Fibroblast of upper back skin (primary cell): ENCODE measurements at regions not wholly inside any gene's neighbourhood (a gene's known extent, or its start where the extent isn't known, plus 50 kb on each side); places are given as distances from the start of the nearest gene placed in this dataset.

Source experiments
- DNase-seq: peaks from one replicate; pipeline ENCODE4 v3.0.0-alpha.2; 2013

DNA sequence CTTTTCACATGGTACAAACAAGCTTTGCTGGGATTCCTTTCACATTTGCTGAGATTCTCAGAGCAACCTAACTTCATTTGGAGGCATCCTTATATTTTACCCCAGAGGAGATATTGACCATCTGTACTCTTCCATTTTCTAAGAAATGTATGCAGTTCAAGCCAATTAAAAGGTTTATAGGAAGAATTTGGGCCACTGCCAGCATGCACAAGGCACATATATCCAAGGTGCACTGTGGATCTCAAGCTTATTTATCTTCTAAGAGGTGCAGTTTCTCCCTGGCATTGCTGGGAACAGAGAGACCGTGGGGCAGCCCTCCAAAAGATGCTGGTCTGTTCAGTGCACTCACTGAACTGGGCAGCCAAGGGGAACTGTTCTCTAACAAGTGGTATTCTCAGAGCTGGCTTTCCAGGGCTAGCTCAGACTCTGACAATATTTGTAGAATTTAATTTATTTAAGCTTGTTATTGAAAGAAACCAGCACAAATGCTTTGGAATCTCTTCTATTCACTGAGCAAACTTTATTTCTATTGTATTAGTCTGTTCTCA, 213.3 kb downstream of the TENT4A start:
- DNase-seq: no peak

DNA sequence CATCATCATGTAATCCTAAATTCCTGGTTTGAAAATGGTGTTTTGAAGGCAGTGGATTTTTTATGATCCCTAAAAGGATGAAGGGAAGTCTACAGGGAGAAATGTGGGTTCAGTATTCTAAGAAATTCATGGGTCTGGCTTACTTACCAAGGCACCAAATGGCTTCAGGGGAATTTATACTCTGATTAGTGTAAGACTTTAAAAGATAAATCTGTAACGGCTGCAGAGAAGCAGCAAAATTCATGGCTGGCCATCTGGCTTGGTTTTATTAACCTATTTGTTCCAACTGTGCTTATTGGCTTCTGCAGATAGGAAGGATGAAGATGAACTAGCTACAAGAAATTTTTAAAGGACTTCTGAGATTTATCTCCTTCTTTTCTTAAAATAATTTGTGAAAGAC, 222.8 kb downstream of the TENT4A start:
- DNase-seq: no peak

DNA sequence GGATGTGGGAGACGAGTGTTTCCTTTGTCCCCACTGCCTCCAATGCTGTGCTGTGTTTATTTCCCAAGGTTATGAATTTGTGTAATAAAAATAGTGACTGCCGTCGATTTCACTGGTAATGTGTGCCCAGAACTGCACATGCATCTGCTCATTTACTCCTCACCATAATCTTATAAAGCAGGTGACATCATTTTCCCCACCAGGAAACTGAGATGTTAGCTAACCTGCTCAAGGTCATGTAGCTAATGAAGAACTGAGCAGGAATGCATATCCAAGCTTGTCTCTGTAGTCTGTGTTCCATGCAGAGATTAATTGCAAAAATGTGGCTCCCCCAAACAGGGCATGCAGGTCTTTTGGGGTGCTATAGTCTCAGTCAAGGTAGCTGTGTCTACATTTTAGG, 224.4 kb downstream of the TENT4A start:
- DNase-seq: no peak

DNA sequence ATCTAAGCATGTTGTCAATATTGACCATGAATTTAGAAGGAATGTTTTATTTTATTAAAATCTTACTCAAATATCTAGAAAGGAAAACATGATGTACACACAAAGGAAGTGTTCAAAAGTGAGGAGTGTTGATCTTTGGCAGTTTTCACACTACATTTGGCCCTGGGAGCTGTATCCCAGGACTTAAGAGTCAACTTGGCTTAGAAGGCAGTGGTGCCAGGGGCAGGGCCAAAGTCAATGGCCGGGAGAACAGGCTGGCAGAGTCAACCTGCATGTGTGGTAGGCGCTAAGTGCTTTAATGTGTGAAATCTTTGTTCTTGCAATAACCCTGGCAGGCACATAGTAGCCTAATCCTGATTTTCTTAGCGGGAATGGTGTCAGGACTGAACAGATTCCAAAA, 228.4 kb downstream of the TENT4A start:
- no peak for DNase-seq

DNA sequence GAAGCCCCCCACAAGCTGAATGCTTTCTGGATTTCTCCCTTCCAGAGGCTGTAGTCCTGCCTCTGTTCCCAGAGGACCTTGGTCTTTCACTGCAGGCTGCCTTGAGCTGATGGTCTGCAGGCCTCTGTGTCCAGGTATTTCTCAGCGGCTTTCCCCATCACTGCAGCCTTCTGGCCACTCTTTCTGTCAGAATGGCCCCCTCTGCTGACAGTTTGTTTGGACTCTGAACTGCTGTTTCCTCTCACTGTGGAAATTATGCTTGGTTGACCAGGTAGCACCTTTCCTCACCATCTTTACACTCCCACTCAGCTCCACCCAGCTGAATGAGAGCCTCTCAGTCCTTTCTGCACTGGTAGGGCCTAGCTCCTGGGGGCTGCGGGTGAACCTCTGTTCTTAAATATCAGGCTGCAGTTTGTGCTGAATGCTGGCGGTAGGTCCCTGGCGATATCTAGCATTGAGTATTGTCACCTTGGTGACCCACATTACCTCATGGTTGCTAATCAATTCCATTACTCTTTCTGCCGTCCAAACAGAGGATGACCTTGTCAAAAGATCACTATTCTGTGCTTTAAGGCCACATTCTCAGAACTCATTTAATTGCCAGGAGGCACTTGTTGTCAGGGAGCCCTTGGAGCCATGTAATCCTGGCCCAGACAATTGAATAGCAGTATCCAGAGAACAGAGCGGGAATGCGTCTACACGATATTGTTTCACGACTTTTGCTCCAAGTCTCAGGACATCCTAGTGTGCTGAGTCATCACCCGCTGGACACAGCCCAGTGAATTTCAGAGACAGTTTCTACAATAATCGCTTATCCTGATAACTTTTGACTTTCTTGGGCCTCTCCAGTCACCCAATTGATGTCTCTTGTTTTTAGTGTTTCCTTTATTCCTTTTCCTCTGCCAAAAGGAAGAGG, 230.2 kb downstream of the TENT4A start:
- no peak for DNase-seq

DNA sequence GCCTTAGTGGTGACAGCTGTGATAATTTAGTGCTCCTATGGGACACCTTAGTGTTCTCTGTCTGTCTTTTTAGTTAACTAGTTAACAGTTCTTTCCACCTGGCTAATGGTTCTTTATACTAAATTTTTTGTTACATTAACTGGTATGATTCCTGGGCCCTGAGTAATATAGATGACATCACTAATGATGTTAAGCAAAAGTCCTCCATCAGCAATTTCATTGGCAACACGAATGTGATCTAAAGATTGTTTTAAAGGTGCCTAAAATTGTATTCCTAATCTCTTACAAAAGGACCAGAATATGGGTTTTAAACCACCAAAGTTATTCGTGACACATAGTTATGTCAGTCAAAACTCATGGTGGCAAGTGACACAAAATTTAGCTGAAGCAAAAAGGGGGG, 235.3 kb downstream of the TENT4A start:
- DNase-seq: no peak

DNA sequence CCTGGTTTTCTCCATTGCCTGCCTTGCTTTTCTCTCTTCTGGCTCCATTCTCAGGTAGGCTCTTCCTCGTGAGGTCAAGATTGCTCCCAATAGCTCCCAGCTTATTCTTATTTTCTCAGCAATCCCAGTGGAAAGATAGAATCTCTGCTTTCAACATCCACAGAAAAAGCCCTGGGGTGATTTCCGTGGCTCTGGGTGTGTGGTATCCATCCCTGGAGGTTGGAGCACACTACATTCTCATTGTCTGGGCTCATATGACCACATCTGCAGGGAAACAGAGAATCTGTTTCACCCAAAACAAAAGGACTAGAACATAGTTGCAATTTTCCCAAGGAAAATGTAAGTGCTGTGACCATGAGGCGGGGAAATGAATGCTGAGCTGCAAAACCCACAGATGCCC, 236.0 kb downstream of the TENT4A start:
- DNase-seq: no peak

DNA sequence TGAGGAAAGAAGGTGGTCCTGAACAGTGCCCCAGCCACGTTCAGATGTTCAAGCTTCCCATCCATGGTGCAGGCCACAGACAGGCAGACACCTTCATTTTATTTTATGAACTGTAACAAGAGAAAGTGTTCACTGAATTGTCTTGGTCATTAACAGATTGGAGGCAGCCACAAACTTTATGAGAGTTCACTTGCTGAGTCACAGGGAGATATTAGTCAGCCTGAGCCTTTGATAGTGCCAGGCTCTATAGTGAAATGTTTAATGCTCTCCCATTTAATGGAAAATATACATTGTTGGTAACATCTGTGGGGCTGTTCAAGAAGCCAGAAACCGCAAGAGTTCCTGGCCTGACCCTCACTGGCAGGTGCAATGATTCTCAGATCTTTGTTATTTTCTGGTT, 237.0 kb downstream of the TENT4A start:
- DNase-seq: no peak

DNA sequence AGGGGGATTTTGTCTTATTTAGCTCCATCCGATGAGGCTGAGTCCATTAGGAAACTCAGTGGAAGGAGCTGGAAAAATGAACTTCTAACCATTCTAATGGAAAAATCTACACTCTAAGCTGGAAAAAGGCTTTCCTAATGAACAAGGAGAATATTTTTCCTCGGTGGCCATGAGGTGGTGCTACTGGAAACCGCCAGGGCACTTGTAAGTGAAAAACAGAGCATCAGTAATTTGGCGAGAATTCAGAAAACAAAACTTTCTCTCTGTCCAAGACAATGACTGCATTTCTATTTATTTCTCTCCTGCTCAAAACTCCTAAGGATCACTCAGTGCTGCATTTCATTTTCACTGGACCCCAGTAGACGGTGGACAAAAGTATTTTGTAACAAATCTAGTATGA, 237.6 kb downstream of the TENT4A start:
- no peak for DNase-seq

DNA sequence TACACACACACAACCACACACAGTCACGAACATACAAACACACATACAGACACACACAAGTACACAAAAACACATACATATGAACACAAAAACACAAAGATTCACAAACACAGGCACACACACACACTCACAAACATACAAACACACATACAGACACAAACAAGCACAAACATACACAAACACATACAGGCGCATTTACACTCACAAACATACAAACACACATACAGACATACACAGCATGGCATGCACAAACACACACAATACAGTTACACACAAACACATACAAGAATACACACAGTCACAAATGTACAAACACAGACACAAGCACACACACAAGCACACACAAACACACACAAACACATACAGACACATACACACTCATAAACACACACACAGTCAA, 247.9 kb downstream of the TENT4A start:
- DNase-seq: no peak

DNA sequence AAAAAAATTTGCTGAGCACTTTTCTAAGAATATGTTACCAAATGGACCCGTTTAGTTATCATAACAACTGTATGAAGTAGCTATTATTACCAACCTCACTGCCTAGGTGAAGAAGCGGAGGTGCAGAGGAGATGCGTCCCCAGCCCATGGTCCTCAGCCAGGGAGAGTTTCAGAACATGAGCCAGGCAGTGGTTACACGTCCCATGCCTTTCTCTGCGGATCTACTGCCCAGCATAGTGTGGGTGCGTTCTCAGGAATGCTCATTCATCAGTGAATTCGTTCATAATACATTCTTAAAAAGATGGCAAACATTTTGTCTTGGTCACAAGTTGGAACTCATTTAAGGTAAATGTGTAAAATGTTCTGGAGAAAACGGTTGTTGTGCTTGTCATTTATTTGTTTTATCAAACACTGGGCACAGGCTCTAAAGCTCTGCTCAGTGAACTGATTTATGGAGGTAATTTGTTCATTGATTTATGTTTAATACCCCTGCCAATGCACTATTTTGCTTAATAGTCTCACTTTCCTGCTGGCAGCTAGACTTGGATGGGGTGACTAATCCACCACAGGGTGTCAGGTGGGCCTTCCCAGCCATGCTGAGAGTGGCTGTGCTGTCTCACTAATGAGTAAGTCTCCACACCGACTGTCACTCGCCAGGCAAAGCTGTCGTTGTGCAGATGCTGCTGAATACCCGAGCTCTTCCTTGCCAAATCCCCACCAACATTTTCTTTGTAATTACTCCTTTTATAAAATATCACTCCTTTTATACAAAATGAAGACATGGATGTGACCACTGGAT, 248.8 kb downstream of the TENT4A start:
- no peak for DNase-seq

DNA sequence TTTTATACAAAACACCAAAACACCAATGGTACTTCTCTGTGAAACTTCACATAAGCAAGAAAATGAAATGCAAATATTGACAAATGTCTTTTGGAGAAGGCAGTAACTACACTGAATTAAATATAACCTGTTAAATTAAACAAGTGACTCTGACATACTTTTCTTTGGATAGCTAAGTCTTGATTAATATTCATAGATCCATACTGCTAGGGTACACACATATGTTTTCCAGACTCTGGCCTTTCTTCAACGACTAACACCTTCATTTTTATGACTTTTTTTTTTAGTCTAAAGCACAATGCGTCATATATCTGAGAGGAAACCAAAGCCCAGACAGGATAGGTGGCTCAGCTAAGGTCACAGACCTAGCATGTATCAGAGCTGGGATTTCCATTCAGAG, 263.7 kb downstream of the TENT4A start:
- DNase-seq: no peak

DNA sequence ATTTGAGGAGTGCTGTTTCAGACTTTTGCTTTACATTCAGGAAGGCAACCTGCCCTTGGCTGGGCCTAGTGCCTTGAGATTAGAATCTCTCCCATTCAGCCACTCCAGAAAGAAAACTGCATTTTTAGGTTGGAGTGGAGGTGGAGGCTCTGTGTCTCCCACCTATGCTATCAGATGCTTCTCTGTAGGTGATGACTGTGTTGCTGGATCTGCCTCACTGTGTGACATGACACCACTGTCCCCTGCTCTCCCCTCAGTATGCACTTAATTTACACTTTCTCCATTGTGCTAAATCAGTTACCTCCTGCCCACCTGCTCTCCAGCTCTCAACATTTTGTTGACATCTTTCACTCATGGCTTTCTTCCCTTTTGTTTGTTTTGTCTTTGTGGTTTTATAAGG, 265.8 kb downstream of the TENT4A start:
- no peak for DNase-seq

DNA sequence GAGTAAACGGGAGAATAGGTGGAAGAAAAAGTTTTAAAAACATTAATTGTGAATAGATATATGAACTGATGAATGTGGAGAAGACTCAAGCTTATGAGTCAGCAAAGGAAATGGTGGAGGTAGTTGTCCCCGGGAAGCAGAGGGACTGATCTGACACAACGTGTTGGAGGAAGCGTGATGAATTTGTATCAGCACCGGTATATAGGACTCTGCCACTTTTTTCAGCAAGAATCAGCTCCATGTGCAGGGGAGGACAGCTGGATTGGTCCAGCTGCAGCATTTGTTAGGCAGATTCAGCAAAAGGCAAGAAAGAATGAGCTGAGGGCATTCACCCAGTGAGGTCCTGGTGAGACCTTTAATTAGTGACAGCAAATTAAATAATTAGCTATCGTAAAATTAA, 276.0 kb downstream of the TENT4A start:
- DNase-seq: no peak

DNA sequence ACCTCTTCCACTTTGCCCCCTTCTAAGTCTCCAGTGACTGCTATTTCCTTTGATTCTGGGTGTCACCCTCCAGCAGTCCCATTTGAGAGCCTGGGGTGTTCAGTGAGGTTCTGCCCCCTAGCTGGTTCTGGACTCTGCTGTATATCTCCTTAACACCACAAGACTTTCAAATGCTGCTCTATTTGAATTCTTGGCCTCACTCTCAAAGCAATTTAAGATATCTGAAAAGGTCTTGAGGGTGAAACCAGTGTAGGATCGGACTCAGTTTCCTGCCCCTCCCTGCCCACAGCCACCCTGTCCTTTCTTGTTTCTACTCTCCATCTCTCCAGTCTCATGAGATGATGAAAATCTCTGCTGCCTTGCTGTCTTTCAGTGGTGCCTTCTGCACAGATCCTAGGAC, 280.9 kb downstream of the TENT4A start:
- DNase-seq: no peak

DNA sequence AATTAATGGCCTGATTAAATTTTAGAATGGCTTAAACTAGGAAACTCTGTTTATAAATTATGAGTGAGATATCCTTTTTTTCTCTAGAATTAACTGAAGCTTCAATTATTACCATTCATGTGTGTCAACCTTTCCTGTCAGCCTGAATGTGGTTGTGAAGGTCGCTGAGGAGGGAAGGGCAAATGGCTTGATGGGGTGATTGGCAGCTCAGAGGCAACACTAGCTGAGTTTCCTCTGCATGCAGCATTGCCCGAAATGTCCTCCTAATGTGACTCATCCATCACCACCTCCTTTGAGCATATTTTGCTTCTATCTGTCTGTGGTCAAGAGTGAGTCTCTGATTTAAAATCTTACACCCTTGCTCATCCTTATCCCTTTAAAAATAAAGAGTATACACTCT, 281.9 kb downstream of the TENT4A start:
- no peak for DNase-seq

DNA sequence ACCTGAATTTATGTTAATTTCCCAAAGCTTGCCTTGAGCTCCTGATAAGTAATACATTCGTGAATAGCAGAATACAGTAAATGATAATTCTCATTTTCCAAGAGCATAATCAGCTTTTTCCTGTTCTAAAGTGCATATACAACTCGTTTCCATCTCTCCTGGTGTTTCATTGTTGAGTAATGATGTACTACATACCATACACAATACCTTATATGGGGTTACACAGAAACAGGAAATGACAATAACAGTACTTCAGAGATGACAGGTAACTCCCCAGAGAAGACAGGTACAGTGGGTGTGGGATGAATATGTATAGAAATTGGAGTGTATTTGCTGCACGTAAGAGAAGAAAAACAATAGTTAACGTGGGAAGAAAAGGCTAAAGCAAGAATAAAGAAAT, 287.1 kb downstream of the TENT4A start:
- no peak for DNase-seq

DNA sequence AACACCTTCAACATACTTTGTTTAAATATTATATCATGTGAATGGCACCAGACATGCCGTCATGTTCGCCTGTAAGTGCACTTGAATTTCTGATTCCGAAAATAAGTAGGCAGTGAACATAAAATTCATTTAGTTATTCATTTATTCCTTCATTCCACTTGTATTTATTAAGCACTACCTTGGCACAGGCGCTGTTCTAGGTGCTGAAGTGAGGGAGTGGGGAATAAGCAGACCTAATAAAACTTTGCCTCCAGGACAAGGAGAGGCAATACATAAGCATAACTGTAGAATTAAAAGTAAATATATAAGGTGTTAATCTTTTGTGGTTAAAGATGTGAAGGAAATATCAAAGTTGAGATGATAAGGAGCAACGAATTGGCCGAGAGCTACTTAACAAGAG, 297.4 kb downstream of the TENT4A start:
- DNase-seq: no peak

DNA sequence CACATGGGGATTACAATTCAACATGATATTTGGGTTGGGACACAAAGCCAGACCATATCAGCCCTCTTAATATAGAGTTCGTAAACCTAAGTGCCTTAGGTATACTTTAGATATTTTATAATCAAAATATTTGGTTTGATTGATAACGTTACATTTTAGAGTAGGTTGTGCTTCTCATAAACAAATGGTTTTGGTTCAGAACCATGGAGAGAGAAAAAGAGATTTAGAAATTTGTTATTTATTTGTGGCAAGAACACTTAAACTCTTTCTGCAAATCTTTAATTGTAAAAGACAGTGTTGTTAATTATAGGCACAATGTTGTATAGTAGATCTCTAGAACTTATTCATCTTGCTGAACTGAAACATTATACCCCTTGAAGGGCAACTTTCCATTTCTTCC, 298.8 kb downstream of the TENT4A start:
- DNase-seq: no peak

DNA sequence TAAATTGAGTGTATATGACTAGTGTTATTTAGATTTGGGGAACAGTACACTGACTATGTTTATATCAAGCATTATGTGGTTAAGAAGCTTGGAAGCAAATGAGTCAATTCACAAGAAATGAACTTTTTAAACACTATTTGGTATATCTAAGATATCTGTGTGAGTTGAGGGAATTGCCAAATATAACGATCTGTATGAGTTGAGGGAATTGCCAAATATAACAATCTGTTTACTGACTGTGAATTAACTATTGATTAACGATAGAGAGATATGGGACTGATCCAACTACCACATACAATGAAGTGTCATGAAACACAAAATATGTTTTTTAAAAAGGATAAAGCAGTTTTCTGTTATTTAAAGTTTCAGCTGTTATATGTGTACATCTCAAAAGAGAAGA, 301.4 kb downstream of the TENT4A start:
- no peak for DNase-seq

DNA sequence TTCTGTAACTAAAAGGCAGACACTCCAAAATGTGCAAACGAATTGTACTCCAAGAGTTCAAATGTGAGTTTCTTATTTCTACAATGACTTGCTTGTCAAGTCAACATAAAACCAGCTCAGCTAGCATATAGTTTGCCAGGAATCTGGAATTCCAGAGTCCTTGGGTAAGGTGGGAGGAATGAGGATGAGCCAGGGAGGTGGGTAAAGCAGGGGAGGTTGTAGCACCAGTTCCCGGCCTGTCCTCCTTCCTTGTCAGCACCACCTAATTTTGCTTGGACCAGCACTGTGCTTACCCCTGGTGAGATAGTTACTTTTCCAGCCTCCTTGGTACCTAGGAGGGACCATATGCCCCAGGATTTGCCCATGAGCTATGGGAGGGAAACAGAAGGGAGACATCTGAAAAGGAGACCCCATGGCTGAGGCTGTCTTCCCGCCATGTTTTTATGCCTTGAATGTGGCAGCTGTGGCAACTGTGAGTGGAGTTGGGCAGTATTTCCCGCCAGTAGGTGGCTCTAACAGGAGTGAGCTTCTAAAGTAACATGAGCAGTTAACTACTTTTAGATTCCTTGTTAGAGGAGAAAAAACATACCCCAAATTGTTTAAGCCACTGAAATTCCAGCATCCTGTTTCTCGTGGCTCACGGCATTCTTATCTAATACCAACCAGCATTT, 302.5 kb downstream of the TENT4A start:
- DNase-seq: no peak

DNA sequence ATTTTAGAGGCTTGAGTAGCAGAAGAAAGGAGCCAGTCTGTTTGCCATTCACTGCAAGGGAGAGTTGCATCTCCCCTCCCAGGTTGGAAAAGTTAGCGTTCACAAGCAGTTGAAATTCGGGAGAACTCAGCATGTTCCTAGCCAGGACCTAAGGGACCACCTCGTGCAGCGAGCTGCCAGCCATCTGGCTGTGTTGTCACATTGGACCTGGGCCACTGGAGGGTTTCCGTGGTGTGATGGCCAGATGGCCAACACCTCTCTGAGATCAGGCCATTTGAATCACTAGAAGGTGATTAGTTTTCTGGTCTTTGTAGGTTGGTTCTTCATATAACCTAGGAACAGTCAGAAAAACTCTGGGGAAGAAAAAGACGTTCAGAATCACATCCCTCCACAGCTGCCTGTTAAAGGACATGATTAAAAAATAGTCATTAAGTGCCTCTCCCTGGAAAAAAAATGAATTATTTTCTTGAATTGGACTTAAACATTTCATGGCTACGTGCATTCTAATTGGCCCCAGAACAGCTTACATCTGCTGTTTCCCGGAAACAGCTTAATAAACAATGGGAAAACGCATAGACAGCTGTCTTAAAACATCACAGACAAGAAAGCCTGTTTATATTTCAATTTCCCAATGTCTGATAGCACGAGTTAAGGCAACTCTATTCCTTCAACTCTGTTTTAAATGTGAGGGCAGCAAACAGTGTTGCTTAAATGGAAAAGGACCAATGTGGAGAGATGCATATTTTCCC, 303.9 kb downstream of the TENT4A start:
- DNase-seq: no peak

DNA sequence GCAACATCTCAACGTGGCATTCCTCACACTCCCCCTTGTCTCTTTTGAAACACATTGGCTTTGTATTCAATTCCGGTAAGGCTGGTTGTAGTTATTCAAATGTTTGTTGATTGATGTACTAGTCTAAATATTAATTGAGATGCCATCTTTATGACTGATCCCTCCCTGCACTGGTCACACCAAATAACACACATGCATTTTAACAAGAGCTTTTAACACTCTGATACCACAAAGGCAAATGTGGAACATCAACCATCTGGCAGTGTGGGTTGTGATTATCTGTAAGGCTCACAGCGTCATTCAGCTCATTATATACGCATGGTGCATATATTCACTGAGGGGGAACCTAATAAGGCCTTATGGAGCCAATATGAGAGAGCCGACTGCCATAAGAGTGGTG, 305.0 kb downstream of the TENT4A start:
- no peak for DNase-seq
